NCI-H1436 (cell line): ENCODE measurements at regions not wholly inside any gene's neighbourhood (a gene's known extent, or its start where the extent isn't known, plus 50 kb on each side); places are given as distances from the start of the nearest gene placed in this dataset.
A peak's percentile ranks its signal among the peaks of the same experiment; 100 is the strongest.
"Not testable (repeated sequence)": the region's sequence is repeated elsewhere in the genome, so short reads cannot be mapped to it uniquely, and the experiment has no call there.

ENCODE experiments used
- DNase-seq: peaks from one replicate; lab custom pipeline; 2025; lab: John Stamatoyannopoulos, UW

DNA sequence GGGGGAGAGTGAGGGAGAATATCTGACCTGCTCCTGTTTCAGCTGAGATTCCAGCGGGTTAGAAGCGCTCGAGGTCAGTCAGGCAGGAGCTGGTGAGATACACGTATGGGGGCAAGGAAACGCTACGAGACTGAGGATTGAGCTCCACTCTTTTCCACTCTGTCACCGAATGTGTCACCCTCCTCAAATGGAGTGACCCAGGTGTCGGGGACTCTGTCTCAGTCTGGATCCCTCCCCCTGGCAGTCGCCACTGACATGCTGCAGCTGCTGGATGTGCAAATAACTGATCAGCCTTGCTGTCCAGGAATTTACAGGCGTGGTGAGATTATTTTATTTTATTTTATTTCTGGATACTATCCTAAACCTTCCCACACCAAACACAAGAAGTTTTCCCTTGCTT lies 100.9 kb upstream of the DPP6 start:
- DNase-seq = no peak

- DNase-seq = no peak
Measured at GRCh38 chr7:153954477-153954876, 97.7 kb upstream of the DPP6 start.

DNA sequence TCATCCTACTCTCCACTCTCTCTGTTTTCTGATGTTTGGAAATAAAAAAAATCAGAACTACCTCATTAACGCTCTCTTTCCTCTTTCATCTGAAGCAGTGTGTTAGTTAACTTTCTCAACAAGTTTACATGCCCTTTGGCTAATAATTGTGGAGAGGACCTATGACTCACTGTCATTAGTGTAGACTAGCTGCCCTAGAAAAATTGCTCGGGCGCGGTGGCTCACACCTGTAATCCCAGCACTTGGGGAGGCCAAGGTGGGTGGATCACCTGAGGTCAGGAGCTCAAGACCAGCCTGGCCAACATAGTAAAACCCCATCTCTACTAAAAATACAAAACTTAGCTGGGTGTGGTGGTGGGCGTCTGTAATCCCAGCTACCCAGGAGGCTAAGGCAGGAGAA lies 94.5 kb upstream of the DPP6 start:
- DNase-seq = not testable (repeated sequence)

- DNase-seq = not testable (repeated sequence)
Measured at GRCh38 chr7:153958381-153958780, 93.8 kb upstream of the DPP6 start.

- DNase-seq = not testable (repeated sequence)
Measured at GRCh38 chr7:153958789-153959188, 93.4 kb upstream of the DPP6 start.

DNA sequence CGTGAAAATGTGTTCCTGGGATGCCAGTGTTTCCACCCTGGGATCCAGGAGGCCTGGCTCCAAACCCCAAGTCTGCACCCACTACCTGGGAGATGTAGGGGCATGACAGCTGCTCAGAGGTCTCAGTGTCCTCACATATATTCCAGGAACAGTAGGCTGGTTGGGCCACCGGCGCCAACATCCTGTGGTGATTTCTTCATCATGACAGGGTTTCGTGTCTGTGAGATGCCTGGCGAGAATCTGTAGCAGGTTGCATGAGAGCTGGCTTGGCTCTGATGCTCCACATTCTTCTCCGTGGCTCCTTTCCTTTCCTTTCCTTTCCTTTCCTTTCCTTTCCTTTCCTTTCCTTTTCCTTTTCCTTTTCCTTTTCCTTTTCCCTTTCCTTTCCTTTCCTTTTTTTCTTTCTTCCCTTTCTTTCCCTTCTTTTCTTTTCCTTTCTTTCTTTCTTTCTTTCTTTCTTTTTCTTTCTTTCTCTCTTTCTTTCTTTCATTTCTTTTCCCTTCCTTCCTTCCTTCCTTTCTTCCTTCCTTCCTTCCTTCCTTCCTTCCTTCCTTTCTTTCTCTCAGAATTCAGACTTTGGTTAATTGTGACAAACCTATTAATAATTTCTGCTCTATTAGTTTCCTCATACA lies 87.6 kb upstream of the DPP6 start:
- not testable (repeated sequence) for DNase-seq

DNA sequence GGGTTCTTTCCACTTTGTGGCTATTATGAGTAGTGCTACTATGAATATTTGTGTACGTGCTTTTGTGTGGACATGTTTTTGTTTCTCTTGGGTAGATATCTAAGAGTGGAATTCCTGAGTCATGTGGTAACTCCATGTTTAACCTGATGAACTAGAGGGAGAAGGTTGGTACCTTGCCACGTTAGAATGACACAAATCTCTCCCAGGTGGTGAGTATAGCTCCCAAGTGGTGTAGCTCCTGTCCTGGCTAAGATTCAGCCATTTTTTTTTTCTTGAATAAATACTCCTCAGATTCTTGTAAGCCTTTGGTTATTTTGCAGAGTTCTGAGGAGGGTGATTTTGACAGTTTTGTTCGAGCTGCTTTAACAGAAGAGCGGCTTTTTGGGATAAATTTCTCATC lies 83.2 kb upstream of the DPP6 start:
- DNase-seq = not testable (repeated sequence)

- DNase-seq = not testable (repeated sequence)
Measured at GRCh38 chr7:153974603-153975002, 77.6 kb upstream of the DPP6 start.

GRCh38 chr7:153976745-153977144 lies 75.5 kb upstream of the DPP6 start:
- not testable (repeated sequence) for DNase-seq

DNA sequence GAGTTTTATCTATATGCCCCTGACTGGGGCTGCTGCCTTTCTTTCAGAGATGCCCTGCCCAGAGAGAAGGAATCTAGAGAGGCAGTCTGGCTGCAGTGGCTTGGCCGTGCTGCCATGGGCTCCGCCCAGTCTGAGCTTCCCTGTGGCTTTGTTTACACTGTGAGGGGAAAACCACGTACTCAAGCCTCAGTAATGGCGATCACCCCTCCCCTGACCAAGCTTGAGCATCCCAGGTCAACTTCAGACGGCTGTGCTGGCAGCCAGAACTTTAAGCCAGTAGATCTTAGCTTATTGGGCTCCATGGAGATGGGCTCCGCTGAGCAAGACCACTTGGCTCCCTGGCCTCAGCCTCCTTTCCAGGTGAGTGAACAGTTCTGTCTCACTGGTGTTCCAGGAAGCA lies 69.0 kb upstream of the DPP6 start:
- not testable (repeated sequence) for DNase-seq

DNA sequence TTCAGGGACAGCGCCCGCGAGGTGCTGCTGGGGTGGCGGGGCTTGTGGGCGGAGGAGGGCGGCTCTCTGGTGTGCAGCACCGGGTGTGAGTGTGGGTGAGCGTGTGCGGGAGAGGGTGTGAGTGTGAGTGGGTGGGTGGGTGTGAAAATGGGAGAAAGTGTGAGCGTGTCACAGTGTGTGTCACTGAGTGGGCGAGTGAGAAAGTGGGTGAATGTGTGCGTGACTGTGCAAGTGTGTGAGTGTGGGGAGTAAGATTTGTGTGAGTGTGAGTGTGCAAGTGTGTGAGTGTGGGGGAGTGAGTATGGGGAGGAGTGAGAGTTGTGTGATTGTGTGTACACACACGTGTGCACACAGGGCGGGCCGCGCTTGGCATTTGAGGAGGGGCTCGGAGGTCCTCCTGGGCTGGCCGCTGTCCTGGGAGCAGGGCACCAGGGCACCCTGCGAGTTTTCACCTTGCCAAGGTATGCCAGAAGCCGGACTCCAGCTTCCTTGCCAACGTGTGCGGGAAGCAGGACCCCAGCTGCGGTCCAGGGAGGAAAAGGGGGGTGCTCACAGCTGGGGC lies 63.1 kb upstream of the DPP6 start:
- not testable (repeated sequence) for DNase-seq

- not testable (repeated sequence) for DNase-seq
Measured at GRCh38 chr7:153989742-153990425, 62.3 kb upstream of the DPP6 start.

DNA sequence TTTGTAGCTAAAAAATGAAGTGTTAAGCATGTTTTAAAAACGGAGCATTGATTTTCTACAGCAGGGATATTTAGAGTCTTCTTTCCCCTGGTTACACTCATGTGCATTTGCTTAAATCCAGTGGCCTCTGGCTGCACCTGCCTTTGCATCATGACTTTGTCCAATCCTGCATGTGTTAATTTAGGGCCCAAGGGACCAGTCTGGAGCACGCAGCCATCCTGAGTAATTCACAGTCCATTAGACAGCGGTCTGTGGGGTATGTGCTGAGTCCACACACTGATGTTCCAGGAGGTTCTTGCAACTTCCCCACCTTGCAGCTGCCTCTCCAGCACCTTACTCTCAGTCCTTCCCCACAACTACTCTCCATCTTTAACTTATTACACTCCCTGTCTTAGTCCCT lies 60.7 kb upstream of the DPP6 start:
- peak; percentile 63 for DNase-seq

GRCh38 chr7:153993402-153993801 lies 58.8 kb upstream of the DPP6 start:
- DNase-seq = not testable (repeated sequence)

DNA sequence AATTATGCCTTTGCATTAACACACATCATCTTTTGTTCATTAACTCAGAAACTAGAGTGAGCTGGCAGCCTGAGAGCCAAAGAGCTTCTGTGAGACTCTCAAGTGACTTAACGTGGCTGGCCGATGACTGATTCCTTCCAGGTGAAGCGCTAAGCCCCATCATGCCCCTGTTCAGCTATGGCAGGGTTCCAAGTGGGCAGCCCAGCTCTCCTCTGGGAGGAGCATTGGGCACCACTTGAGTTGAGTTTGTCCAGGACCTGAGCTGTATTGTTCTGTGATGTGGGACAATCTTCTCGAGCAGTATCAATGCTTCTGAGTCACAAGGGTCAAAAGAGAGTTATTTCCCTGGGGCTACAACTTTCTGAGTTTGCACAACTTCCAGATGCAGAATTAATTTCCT lies 53.3 kb upstream of the DPP6 start:
- DNase-seq = not testable (repeated sequence)
